ENCODE measurements at regions not wholly inside any gene's neighbourhood (a gene's known extent, or its start where the extent isn't known, plus 50 kb on each side); places are given as distances from the start of the nearest gene placed in this dataset.

DNA sequence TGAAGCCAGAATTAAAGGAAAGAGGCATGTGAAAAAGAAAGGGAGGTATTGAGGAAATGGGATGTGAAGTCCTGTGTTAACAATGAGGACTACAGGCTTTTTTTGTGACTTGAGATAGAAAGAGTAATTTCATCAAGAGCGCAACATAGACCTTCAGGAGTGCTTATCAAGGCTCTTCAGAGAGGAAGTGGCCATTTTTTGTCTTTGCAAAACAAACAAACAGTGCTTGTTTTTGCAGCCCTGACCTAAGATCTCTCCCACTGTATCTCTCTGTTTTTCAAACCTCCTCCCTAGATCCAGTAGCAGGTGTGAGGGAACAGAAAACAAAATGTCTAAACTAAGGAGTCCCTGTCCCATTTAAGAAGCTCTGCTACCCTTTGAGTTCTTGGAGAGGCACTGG lies 710.3 kb upstream of the MARCKS start:
- TF ChIP-seq POLR2A (IDR thresholded peaks at IDR 0.05), result no peak
- TF ChIP-seq, protein P1, sequence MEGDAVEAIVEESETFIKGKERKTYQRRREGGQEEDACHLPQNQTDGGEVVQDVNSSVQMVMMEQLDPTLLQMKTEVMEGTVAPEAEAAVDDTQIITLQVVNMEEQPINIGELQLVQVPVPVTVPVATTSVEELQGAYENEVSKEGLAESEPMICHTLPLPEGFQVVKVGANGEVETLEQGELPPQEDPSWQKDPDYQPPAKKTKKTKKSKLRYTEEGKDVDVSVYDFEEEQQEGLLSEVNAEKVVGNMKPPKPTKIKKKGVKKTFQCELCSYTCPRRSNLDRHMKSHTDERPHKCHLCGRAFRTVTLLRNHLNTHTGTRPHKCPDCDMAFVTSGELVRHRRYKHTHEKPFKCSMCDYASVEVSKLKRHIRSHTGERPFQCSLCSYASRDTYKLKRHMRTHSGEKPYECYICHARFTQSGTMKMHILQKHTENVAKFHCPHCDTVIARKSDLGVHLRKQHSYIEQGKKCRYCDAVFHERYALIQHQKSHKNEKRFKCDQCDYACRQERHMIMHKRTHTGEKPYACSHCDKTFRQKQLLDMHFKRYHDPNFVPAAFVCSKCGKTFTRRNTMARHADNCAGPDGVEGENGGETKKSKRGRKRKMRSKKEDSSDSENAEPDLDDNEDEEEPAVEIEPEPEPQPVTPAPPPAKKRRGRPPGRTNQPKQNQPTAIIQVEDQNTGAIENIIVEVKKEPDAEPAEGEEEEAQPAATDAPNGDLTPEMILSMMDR (IDR thresholded peaks at IDR 0.05), result no peak
